MM.1S (cell line): ENCODE measurements at regions not wholly inside any gene's neighbourhood (a gene's known extent, or its start where the extent isn't known, plus 50 kb on each side); places are given as distances from the start of the nearest gene placed in this dataset.

ENCODE experiments used
- DNase-seq: peaks from one replicate; pipeline ENCODE4 v3.0.0-alpha.2; 2015
- H2AFZ ChIP-seq: fragments of 300-600 bp; sonication (generic); 2 replicates; pipeline ENCODE4 v1.6.0; 2016; ENCODE audit warnings: antibody characterized with exemption, low read length
- H3F3A ChIP-seq: fragments of 300-600 bp; sonication (generic); 2 replicates; pipeline ENCODE4 v1.6.1; 2016; ENCODE audit warnings: mild to moderate bottlenecking, antibody characterized with exemption, low read length, moderate library complexity, mixed read lengths; ENCODE audit not compliant: insufficient read depth
- H3K27ac ChIP-seq: fragments of 300-600 bp; sonication (generic); 2 replicates; pipeline ENCODE4 v1.5.1; 2016; ENCODE audit warnings: mild to moderate bottlenecking, low read length
- H3K27me3 ChIP-seq: fragments of 300-600 bp; sonication (generic); replicated peaks from 2 replicates; pipeline ENCODE4 v1.6.0; 2016; ENCODE audit warnings: low read length; ENCODE audit not compliant: insufficient read depth
- H3K36me3 ChIP-seq: fragments of 300-600 bp; sonication (generic); replicated peaks from 2 replicates; pipeline ENCODE4 v1.6.1; 2016; ENCODE audit warnings: mild to moderate bottlenecking, low read length, mixed read lengths; ENCODE audit not compliant: insufficient read depth
- H3K4me1 ChIP-seq: fragments of 300-600 bp; sonication (generic); 2 replicates; pipeline ENCODE4 v1.6.1; 2016; ENCODE audit warnings: low read length, mixed read lengths
- H3K4me2 ChIP-seq: fragments of 300-600 bp; sonication (generic); 2 replicates; pipeline ENCODE4 v1.6.0; 2016; ENCODE audit warnings: low read depth, low read length
- H3K4me3 ChIP-seq: fragments of 300-600 bp; sonication (generic); 2 replicates; pipeline ENCODE4 v1.5.1; 2016; ENCODE audit warnings: low read length, mixed read lengths
- H3K79me2 ChIP-seq: fragments of 300-600 bp; sonication (generic); 2 replicates; pipeline ENCODE4 v1.6.1; 2016; ENCODE audit warnings: mixed run types, low read length, mixed read lengths
- H3K9ac ChIP-seq: fragments of 300-600 bp; sonication (generic); 2 replicates; pipeline ENCODE4 v1.6.1; 2016; ENCODE audit warnings: low read length, mixed read lengths
- H3K9me2 ChIP-seq: fragments of 300-600 bp; sonication (generic); replicated peaks from 2 replicates; pipeline ENCODE4 v1.6.1; 2016; ENCODE audit warnings: mild to moderate bottlenecking, low read length, mixed read lengths; ENCODE audit not compliant: insufficient read depth
- H3K9me3 ChIP-seq: fragments of 300-600 bp; sonication (generic); replicated peaks from 2 replicates; pipeline ENCODE4 v1.6.1; 2016; ENCODE audit warnings: mild to moderate bottlenecking, low read length, mixed read lengths; ENCODE audit not compliant: insufficient read depth
- H4K20me1 ChIP-seq: fragments of 300-600 bp; sonication (generic); 2 replicates; pipeline ENCODE4 v1.6.1; 2016; ENCODE audit warnings: mild to moderate bottlenecking, low read length, moderate library complexity, mixed read lengths; ENCODE audit not compliant: insufficient read depth
- EZH2 ChIP-seq: fragments of 300-600 bp; sonication (generic); optimal IDR thresholded peaks from 2 replicates; pipeline ENCODE3; 2017; ENCODE audit warnings: low read depth, mild to moderate bottlenecking, antibody characterized with exemption, low read length, mixed read lengths
- EZH2phosphoT487 ChIP-seq: fragments of 300-600 bp; sonication (generic); IDR thresholded peaks from 2 replicates; pipeline ENCODE4 v1.6.1; 2018; ENCODE audit warnings: antibody characterized with exemption, low read length
- TF ChIP-seq, protein P1 (sequence below): fragments of 300-600 bp; sonication (generic); IDR thresholded peaks from 2 replicates; pipeline ENCODE4 v1.5.1; 2016; ENCODE audit warnings: antibody characterized with exemption, low read length, mixed read lengths

DNA sequence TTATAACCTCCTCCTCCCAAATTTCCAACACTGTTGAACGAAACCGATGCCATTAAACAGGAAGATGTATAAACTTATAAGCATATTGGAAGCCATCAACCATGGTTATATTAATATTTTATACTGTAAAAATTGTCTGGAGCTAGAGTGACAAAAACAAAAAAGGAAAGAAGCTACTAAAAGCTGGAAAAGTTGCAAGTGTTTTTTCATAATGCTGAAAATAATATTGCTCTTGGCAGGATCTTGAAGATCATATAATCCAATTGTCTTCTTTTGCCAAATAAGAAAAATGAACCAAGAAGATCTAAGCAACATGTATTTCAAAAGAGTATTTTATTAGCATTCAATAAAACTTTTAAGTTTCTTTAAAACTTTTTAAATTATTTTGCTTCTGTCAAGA, 268.9 kb upstream of the HSF2 start:
- no peaks in the 10 kb centered on the region for H4K20me1 ChIP-seq
- no peaks in the 10 kb centered on the region for H3K9me3 ChIP-seq
- TF ChIP-seq, protein P1, sequence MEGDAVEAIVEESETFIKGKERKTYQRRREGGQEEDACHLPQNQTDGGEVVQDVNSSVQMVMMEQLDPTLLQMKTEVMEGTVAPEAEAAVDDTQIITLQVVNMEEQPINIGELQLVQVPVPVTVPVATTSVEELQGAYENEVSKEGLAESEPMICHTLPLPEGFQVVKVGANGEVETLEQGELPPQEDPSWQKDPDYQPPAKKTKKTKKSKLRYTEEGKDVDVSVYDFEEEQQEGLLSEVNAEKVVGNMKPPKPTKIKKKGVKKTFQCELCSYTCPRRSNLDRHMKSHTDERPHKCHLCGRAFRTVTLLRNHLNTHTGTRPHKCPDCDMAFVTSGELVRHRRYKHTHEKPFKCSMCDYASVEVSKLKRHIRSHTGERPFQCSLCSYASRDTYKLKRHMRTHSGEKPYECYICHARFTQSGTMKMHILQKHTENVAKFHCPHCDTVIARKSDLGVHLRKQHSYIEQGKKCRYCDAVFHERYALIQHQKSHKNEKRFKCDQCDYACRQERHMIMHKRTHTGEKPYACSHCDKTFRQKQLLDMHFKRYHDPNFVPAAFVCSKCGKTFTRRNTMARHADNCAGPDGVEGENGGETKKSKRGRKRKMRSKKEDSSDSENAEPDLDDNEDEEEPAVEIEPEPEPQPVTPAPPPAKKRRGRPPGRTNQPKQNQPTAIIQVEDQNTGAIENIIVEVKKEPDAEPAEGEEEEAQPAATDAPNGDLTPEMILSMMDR, result no peak
- no peak for TF ChIP-seq EZH2phosphoT487
- no peak for TF ChIP-seq EZH2
- H3K9me2 ChIP-seq, result no peaks in the 10 kb centered on the region
- H2AFZ ChIP-seq, result no peak overlapping the region
- no peaks in the 10 kb centered on the region for H3K27me3 ChIP-seq
- DNase-seq, result no peak
- no peak overlapping the region for H3K4me3 ChIP-seq
- no peaks in the 10 kb centered on the region for H3F3A ChIP-seq
- no peaks in the 10 kb centered on the region for H3K79me2 ChIP-seq
- no peak overlapping the region for H3K27ac ChIP-seq
- no peaks in the 10 kb centered on the region for H3K4me1 ChIP-seq
- H3K36me3 ChIP-seq, result no peaks in the 10 kb centered on the region
- H3K4me2 ChIP-seq, result no peak overlapping the region
- no peak overlapping the region for H3K9ac ChIP-seq

DNA sequence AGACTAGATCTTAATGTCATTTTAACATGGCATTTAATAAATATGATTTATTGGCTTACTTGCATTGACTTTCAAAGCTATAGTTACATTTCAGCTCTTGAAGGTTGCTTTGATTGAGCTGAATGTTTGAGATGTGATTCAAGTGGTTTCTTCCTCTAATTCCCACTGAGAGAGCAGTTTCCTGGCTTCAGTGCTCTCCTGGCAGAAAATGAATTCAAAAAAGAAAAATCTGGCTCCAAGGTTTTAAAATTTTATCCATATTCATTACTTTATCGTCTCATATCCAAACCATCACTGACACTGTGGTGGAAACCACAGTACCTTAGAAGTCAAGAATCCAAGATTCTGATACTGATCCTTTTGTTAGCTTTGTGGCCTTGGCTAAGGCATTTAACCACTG, 263.1 kb upstream of the HSF2 start:
- Histone ChIP-seq H4K20me1 (no peaks in the 10 kb centered on the region), H3K4me1 (no peaks in the 10 kb centered on the region), H3K27ac (no peak overlapping the region), H3K79me2 (no peaks in the 10 kb centered on the region), H3K9me2 (no peaks in the 10 kb centered on the region), H3K4me3 (no peak overlapping the region), H3K9ac (no peak overlapping the region), H3K9me3 (no peaks in the 10 kb centered on the region), H3F3A (no peaks in the 10 kb centered on the region), H3K4me2 (no peak overlapping the region), H3K36me3 (no peaks in the 10 kb centered on the region), H3K27me3 (no peaks in the 10 kb centered on the region), H2AFZ (no peak overlapping the region)
- DNase-seq, result no peak
- no peak for TF ChIP-seq EZH2
- TF ChIP-seq EZH2phosphoT487, result no peak
- TF ChIP-seq, protein P1, result no peak

DNA sequence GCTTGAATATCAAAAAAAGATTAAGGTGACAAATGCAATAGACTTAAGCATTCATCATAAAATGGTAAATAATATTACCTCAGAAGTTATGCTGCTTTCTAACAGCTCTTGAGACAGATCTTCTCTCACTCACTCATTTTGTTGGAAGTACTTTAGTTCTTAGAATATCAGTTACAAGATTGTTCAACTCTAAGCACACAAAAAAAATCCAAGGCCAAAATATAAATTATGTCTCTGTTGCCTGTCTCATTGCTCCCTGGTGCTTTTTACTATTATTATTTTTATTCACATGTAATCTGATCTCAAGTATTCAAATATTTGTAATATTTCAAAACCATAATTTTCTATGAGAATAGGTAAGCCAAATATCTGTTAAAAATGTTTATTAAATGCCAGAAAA, 259.4 kb upstream of the HSF2 start:
- TF ChIP-seq EZH2phosphoT487, result no peak
- TF ChIP-seq EZH2, result no peak
- TF ChIP-seq, protein P1, result no peak
- no peaks in the 10 kb centered on the region for H3K9me2 ChIP-seq
- no peak for DNase-seq
- no peaks in the 10 kb centered on the region for H3K9me3 ChIP-seq
- no peak overlapping the region for H3K4me3 ChIP-seq
- H3K36me3 ChIP-seq, result no peaks in the 10 kb centered on the region
- no peaks in the 10 kb centered on the region for H3F3A ChIP-seq
- no peaks in the 10 kb centered on the region for H3K4me1 ChIP-seq
- no peaks in the 10 kb centered on the region for H3K27me3 ChIP-seq
- no peak overlapping the region for H3K27ac ChIP-seq
- H4K20me1 ChIP-seq, result no peaks in the 10 kb centered on the region
- H3K9ac ChIP-seq, result no peak overlapping the region
- no peak overlapping the region for H2AFZ ChIP-seq
- H3K79me2 ChIP-seq, result no peaks in the 10 kb centered on the region
- H3K4me2 ChIP-seq, result no peak overlapping the region
